HepG2 (cell line): ENCODE measurements at regions not wholly inside any gene's neighbourhood (a gene's known extent, or its start where the extent isn't known, plus 50 kb on each side); places are given as distances from the start of the nearest gene placed in this dataset.

Experiments
- CREB1 ChIP-seq, 2 experiments: fragments of 450-650 bp in 1 of 2; IDR thresholded peaks; 2 replicates each; pipeline ENCODE4 v1.6.1; 2016 to 2017; ENCODE audit warnings: control low read depth in 1 of 2, mild to moderate bottlenecking in 1 of 2, missing compliant biosample characterization in 1 of 2, missing genetic modification characterization in 1 of 2
- FOXC1 ChIP-seq: sonication (generic); formaldehyde crosslinking; IDR thresholded peaks from 2 replicates; pipeline ENCODE4 v1.8.0; 2022; ENCODE audit warnings: mild to moderate bottlenecking, missing genetic modification reagents, borderline replicate concordance
- ISL2 ChIP-seq: sonication (generic); formaldehyde crosslinking; IDR thresholded peaks from 2 replicates; pipeline ENCODE4 v1.5.0; 2020; ENCODE audit warnings: missing genetic modification reagents
- KDM6A ChIP-seq: IDR thresholded peaks from 2 replicates; pipeline ENCODE4 v1.6.1; 2016; ENCODE audit warnings: low read depth
- KLF12 ChIP-seq: sonication (generic); formaldehyde crosslinking; IDR thresholded peaks from 2 replicates; pipeline ENCODE4 v1.4.0; 2020; ENCODE audit warnings: missing genetic modification reagents, borderline replicate concordance
- MIER2 ChIP-seq: IDR thresholded peaks from 2 replicates; pipeline ENCODE4 v1.6.1; 2016; ENCODE audit warnings: missing biosample characterization, missing genetic modification reagents
- MTA3 ChIP-seq: sonication (generic); formaldehyde crosslinking; IDR thresholded peaks from 2 replicates; pipeline ENCODE4 v1.4.0; 2020; ENCODE audit warnings: missing genetic modification reagents
- MYNN ChIP-seq: sonication (generic); formaldehyde crosslinking; IDR thresholded peaks from 2 replicates; pipeline ENCODE4 v1.4.0; 2020; ENCODE audit warnings: mild to moderate bottlenecking, low read depth, missing genetic modification reagents
- NCOR1 ChIP-seq: fragments of 200-600 bp; sonication (generic); IDR thresholded peaks from 2 replicates; pipeline ENCODE4 v1.7.0; 2017; ENCODE audit warnings: antibody characterized with exemption, low read length, borderline replicate concordance
- POLR2AphosphoS2 ChIP-seq: IDR thresholded peaks from 2 replicates; pipeline ENCODE4 v1.6.1; 2011; ENCODE audit warnings: low read depth, low read length, improper control_type of control experiment
- RORA ChIP-seq: sonication (generic); formaldehyde crosslinking; IDR thresholded peaks from 2 replicates; pipeline ENCODE4 v1.5.0; 2020; ENCODE audit warnings: mild to moderate bottlenecking, missing genetic modification reagents, moderate library complexity
- TFDP2 ChIP-seq: sonication (generic); formaldehyde crosslinking; IDR thresholded peaks from 2 replicates; pipeline ENCODE4 v1.4.0; 2020; ENCODE audit warnings: missing genetic modification reagents
- THRA ChIP-seq: sonication (generic); formaldehyde crosslinking; IDR thresholded peaks from 2 replicates; pipeline ENCODE4 v1.4.0; 2020; ENCODE audit warnings: missing genetic modification reagents, borderline replicate concordance
- THYN1 ChIP-seq: sonication (generic); formaldehyde crosslinking; IDR thresholded peaks from 2 replicates; pipeline ENCODE4 v1.8.1; 2023; ENCODE audit warnings: low read depth, mild to moderate bottlenecking, moderate library complexity, missing genetic modification reagents, borderline replicate concordance
- ZBTB38 ChIP-seq: sonication (generic); formaldehyde crosslinking; IDR thresholded peaks from 2 replicates; pipeline ENCODE4 v1.5.1; 2020; ENCODE audit warnings: mild to moderate bottlenecking, missing genetic modification reagents
- ZHX1 ChIP-seq: sonication (generic); formaldehyde crosslinking; IDR thresholded peaks from 2 replicates; pipeline ENCODE4 v1.8.1; 2022; ENCODE audit warnings: low read depth, mild to moderate bottlenecking, missing genetic modification reagents
- ZNF160 ChIP-seq: sonication (generic); formaldehyde crosslinking; IDR thresholded peaks from 2 replicates; pipeline ENCODE4 v1.8.0; 2022; ENCODE audit warnings: mild to moderate bottlenecking, inconsistent platforms, missing genetic modification reagents
- ZNF546 ChIP-seq: sonication (generic); formaldehyde crosslinking; conservative IDR thresholded peaks from 2 replicates; pipeline ENCODE4 v1.8.1; 2023; ENCODE audit warnings: mild to moderate bottlenecking, missing genetic modification reagents
- ZNF597 ChIP-seq: sonication (generic); formaldehyde crosslinking; IDR thresholded peaks from 2 replicates; pipeline ENCODE4 v1.5.0; 2020; ENCODE audit warnings: missing genetic modification reagents
- ZNF790 ChIP-seq: sonication (generic); formaldehyde crosslinking; IDR thresholded peaks from 2 replicates; pipeline ENCODE4 v1.8.0; 2022; ENCODE audit warnings: missing genetic modification reagents, mild to moderate bottlenecking, borderline replicate concordance

GRCh38 chr15:100715571-100716455 is 113.4 kb downstream of the ASB7 start (continued):
- TF ChIP-seq ISL2 (CRISPR knock-in tag), result peak; percentile 91
- no peak for TF ChIP-seq POLR2AphosphoS2
- peak; percentile 38; the same call in 1 of the 2 replicates for TF ChIP-seq TFDP2 (CRISPR knock-in tag)
- no peak for TF ChIP-seq ZNF597 (CRISPR knock-in tag)
- no peak for TF ChIP-seq THYN1
- no peak for TF ChIP-seq MYNN (CRISPR knock-in tag)
- no peak for TF ChIP-seq FOXC1 (CRISPR knock-in tag)
- no peak for TF ChIP-seq MTA3
- TF ChIP-seq KLF12 (CRISPR knock-in tag), result no peak
- TF ChIP-seq THRA, result peak; percentile 83
- TF ChIP-seq NCOR1, result peak; percentile 54; the same call in 1 of the 2 replicates
- TF ChIP-seq ZBTB38, result no peak
- TF ChIP-seq ZNF546 (CRISPR knock-in tag), result no peak
- TF ChIP-seq ZNF790 (CRISPR knock-in tag), result no peak
- no peak for TF ChIP-seq ZHX1 (CRISPR knock-in tag)
- TF ChIP-seq CREB1 (IDR thresholded peaks at IDR 0.05), result no peak
- TF ChIP-seq CREB1 (CRISPR knock-in tag; IDR thresholded peaks at IDR 0.05), result peak; percentile 67; the same call in 1 of the 2 replicates
- no peak for TF ChIP-seq RORA
- TF ChIP-seq ZNF160, result 0 out of 2 replicates have a peak, but pooled peaks have one; percentile 56
- TF ChIP-seq MIER2 (CRISPR knock-in tag), result peak; percentile 57; the same call in 1 of the 2 replicates
- TF ChIP-seq KDM6A (CRISPR knock-in tag), result peak; percentile 58; the same call in 1 of the 2 replicates
